ENCODE measurements at regions not wholly inside any gene's neighbourhood (a gene's known extent, or its start where the extent isn't known, plus 50 kb on each side); places are given as distances from the start of the nearest gene placed in this dataset.

DNA sequence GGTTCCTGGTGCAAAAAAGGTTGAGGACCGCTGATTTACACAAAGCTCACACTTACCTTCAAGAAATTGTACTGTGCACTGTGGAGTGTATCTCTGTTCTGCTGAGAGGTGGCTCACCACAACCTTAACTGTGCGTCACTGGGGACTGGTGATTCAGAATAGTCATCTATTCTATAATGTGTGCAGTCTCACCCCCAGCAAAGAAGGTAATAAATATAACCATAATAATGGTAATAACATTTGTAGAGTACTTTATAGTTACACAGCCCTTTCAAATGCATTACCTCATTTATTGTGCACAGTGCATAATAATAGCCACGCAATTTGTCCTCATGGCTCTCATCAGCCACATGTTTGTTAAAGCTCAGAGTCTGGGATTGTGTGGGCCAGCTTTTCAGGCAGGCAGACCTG lies 59.4 kb upstream of the DUSP10 start:
- H3K4me3 ChIP-seq (ENCODE audit: insufficient read depth, low read depth, low read length): no peak overlapping the region
- peaks cover 11% of the 10 kb centered on the region for H3K4me1 ChIP-seq (ENCODE audit: insufficient read depth, low read length)
- TF ChIP-seq, protein P1, sequence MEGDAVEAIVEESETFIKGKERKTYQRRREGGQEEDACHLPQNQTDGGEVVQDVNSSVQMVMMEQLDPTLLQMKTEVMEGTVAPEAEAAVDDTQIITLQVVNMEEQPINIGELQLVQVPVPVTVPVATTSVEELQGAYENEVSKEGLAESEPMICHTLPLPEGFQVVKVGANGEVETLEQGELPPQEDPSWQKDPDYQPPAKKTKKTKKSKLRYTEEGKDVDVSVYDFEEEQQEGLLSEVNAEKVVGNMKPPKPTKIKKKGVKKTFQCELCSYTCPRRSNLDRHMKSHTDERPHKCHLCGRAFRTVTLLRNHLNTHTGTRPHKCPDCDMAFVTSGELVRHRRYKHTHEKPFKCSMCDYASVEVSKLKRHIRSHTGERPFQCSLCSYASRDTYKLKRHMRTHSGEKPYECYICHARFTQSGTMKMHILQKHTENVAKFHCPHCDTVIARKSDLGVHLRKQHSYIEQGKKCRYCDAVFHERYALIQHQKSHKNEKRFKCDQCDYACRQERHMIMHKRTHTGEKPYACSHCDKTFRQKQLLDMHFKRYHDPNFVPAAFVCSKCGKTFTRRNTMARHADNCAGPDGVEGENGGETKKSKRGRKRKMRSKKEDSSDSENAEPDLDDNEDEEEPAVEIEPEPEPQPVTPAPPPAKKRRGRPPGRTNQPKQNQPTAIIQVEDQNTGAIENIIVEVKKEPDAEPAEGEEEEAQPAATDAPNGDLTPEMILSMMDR (IDR thresholded peaks at IDR 0.05; ENCODE audit: insufficient read depth, low read depth, low read length): no peak
- no peak for TF ChIP-seq EZH2 (IDR thresholded peaks at IDR 0.05; ENCODE audit: insufficient read depth, low read length)
- no peaks in the 10 kb centered on the region for H3K36me3 ChIP-seq (ENCODE audit: insufficient read depth, low read length)
- H3K36me3 Mint-ChIP-seq (ENCODE audit: low read depth, unreplicated experiment): no peaks in the 10 kb centered on the region
- H3K4me3 Mint-ChIP-seq (ENCODE audit: unreplicated experiment): no peak overlapping the region
- H3K4me1 Mint-ChIP-seq (ENCODE audit: low read depth, unreplicated experiment): peaks cover 10% of the 10 kb centered on the region
- H3K27me3 ChIP-seq (ENCODE audit: insufficient read depth, low read length): no peaks in the 10 kb centered on the region
- H3K27ac ChIP-seq (ENCODE audit: low read depth, low read length): no peak overlapping the region
- H3K79me2 ChIP-seq (ENCODE audit: insufficient read depth, low read length): no peaks in the 10 kb centered on the region
- H3K27ac Mint-ChIP-seq (ENCODE audit: unreplicated experiment): no peak overlapping the region
- no peaks in the 10 kb centered on the region for H3K27me3 Mint-ChIP-seq (ENCODE audit: low read depth, unreplicated experiment)
- H3K4me2 ChIP-seq (ENCODE audit: low read length): no peak overlapping the region
- H3K9me3 ChIP-seq (ENCODE audit: insufficient read depth, low read depth, low read length): no peaks in the 10 kb centered on the region
- no peaks in the 10 kb centered on the region for H3K9me3 Mint-ChIP-seq (ENCODE audit: unreplicated experiment)
- H3K9ac ChIP-seq (ENCODE audit: low read length): no peak overlapping the region
- DNase-seq (ENCODE audit: low read depth) (no peak), FAIRE-seq (no peak)
- H2AFZ ChIP-seq (ENCODE audit: low read depth, low read length): no peak overlapping the region
- H4K20me1 ChIP-seq (ENCODE audit: insufficient read depth, low read length): no peaks in the 10 kb centered on the region

DNA sequence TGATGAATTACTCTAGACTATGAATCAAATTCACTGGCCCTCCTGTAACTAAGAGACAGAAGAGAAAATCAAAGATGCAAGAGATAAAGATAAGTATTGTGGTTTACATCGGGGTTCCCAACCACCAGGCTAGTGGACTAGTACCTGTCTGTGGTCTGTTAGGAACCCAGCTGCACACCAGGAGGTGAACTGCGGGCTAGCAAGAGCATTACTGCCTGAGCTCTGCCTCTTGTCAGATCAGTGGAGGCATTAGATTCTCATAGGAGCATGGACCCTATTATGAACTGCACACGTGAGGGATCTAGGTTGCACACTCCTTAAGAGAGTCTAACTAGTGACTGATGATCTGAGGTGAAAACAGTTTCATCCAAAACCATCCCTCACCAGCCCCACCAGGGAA lies 58.9 kb upstream of the DUSP10 start:
- Mint-ChIP-seq H3K4me3 (ENCODE audit: unreplicated experiment) (no peak overlapping the region), H3K9me3 (ENCODE audit: unreplicated experiment) (no peaks in the 10 kb centered on the region), H3K27ac (ENCODE audit: unreplicated experiment) (no peak overlapping the region), H3K4me1 (ENCODE audit: low read depth, unreplicated experiment) (peaks cover 10% of the 10 kb centered on the region), H3K36me3 (ENCODE audit: low read depth, unreplicated experiment) (no peaks in the 10 kb centered on the region), H3K27me3 (ENCODE audit: low read depth, unreplicated experiment) (no peaks in the 10 kb centered on the region)
- H3K4me3 ChIP-seq (ENCODE audit: insufficient read depth, low read depth, low read length): no peak overlapping the region
- H3K9me3 ChIP-seq (ENCODE audit: insufficient read depth, low read depth, low read length): no peaks in the 10 kb centered on the region
- peaks cover 11% of the 10 kb centered on the region for H3K4me1 ChIP-seq (ENCODE audit: insufficient read depth, low read length)
- no peaks in the 10 kb centered on the region for H3K36me3 ChIP-seq (ENCODE audit: insufficient read depth, low read length)
- no peaks in the 10 kb centered on the region for H3K27me3 ChIP-seq (ENCODE audit: insufficient read depth, low read length)
- no peak for TF ChIP-seq EZH2 (IDR thresholded peaks at IDR 0.05; ENCODE audit: insufficient read depth, low read length)
- TF ChIP-seq, protein P1 (IDR thresholded peaks at IDR 0.05; ENCODE audit: insufficient read depth, low read depth, low read length): no peak
- no peaks in the 10 kb centered on the region for H4K20me1 ChIP-seq (ENCODE audit: insufficient read depth, low read length)
- no peak overlapping the region for H3K9ac ChIP-seq (ENCODE audit: low read length)
- DNase-seq (ENCODE audit: low read depth) (no peak), FAIRE-seq (no peak)
- H3K27ac ChIP-seq (ENCODE audit: low read depth, low read length): no peak overlapping the region
- no peak overlapping the region for H2AFZ ChIP-seq (ENCODE audit: low read depth, low read length)
- H3K4me2 ChIP-seq (ENCODE audit: low read length): no peak overlapping the region
- no peaks in the 10 kb centered on the region for H3K79me2 ChIP-seq (ENCODE audit: insufficient read depth, low read length)

- Mint-ChIP-seq H3K27ac (ENCODE audit: unreplicated experiment) (no peak overlapping the region), H3K4me1 (ENCODE audit: low read depth, unreplicated experiment) (peaks cover 23% of the 10 kb centered on the region), H3K27me3 (ENCODE audit: low read depth, unreplicated experiment) (no peaks in the 10 kb centered on the region), H3K9me3 (ENCODE audit: unreplicated experiment) (no peaks in the 10 kb centered on the region), H3K4me3 (ENCODE audit: unreplicated experiment) (no peak overlapping the region), H3K36me3 (ENCODE audit: low read depth, unreplicated experiment) (no peaks in the 10 kb centered on the region)
- H3K9ac ChIP-seq (ENCODE audit: low read length): no peak overlapping the region
- peaks cover 22% of the 10 kb centered on the region for H3K4me1 ChIP-seq (ENCODE audit: insufficient read depth, low read length)
- no peak overlapping the region for H2AFZ ChIP-seq (ENCODE audit: low read depth, low read length)
- TF ChIP-seq EZH2 (IDR thresholded peaks at IDR 0.05; ENCODE audit: insufficient read depth, low read length): no peak
- no peak overlapping the region for H3K4me2 ChIP-seq (ENCODE audit: low read length)
- no peaks in the 10 kb centered on the region for H3K36me3 ChIP-seq (ENCODE audit: insufficient read depth, low read length)
- H4K20me1 ChIP-seq (ENCODE audit: insufficient read depth, low read length): no peaks in the 10 kb centered on the region
- FAIRE-seq: no peak
- no peaks in the 10 kb centered on the region for H3K9me3 ChIP-seq (ENCODE audit: insufficient read depth, low read depth, low read length)
- H3K27me3 ChIP-seq (ENCODE audit: insufficient read depth, low read length): no peaks in the 10 kb centered on the region
- no peak for DNase-seq (ENCODE audit: low read depth)
- no peak overlapping the region for H3K27ac ChIP-seq (ENCODE audit: low read depth, low read length)
- no peaks in the 10 kb centered on the region for H3K79me2 ChIP-seq (ENCODE audit: insufficient read depth, low read length)
- no peak overlapping the region for H3K4me3 ChIP-seq (ENCODE audit: insufficient read depth, low read depth, low read length)
Observed at GRCh38 chr1:221797506-221797905, 55.6 kb upstream of the DUSP10 start.
